ENCODE measurements at regions not wholly inside any gene's neighbourhood (a gene's known extent, or its start where the extent isn't known, plus 50 kb on each side); places are given as distances from the start of the nearest gene placed in this dataset.

DNA sequence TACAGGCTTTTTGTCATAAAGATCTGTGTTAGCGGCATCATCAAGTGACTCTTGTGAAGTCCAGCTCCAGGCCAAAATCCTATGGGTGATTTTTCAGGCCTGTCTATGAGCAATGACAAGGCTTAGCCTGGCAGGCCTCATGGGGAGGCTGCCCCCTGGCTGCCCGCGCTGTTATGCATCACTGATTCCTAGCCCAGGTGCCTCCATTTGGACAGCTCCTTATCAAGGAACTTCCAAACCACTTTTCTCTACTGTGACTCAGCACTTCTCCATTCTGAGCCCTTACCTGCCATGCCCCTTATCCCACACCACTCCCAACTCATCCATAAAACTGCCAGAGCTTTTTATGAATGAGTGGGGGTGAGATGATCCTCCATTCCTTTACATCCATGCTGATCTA, 91.5 kb upstream of the C3orf80 start:
- H3K4me3 ChIP-seq, result no peak overlapping the region
- intact Hi-C loops (cut with DNase I), result no loop called here
- H3K27ac ChIP-seq, result no peak overlapping the region
- TF ChIP-seq POLR2A (IDR thresholded peaks at IDR 0.05) (no peak), CTCF (IDR thresholded peaks at IDR 0.05) (peak in 2 of 12 donors; percentile 8 to 14)
- H3K4me1 ChIP-seq, result peaks cover 0 to 35% (median 0%) of the 10 kb centered on the region in 12 donors
- ATAC-seq (no peak), DNase-seq (no peak)
- H3K27me3 ChIP-seq, result no peaks in the 10 kb centered on the region
- no peaks in the 10 kb centered on the region for H3K36me3 ChIP-seq
- WGBS, 4 donors, result 77 to 88% (median 79%) methylated on average over 3 of the region's 3 CpGs
- H3K9me3 ChIP-seq, result no peaks in the 10 kb centered on the region

GRCh38 chr3:160134454-160134853, 90.8 kb upstream of the C3orf80 start:
- TF ChIP-seq CTCF (IDR thresholded peaks at IDR 0.05), result no peak
- no peak for TF ChIP-seq POLR2A (IDR thresholded peaks at IDR 0.05)
- peaks cover 0 to 30% (median 0%) of the 10 kb centered on the region in 12 donors for H3K4me1 ChIP-seq
- ATAC-seq, result no peak
- H3K36me3 ChIP-seq, result no peaks in the 10 kb centered on the region
- no peaks in the 10 kb centered on the region for H3K27me3 ChIP-seq
- no peak for DNase-seq
- H3K27ac ChIP-seq, result no peak overlapping the region
- WGBS, 4 donors, result 67 to 79% (median 70%) methylated on average over 4 of the region's 4 CpGs
- intact Hi-C loops (cut with DNase I), result no loop called here
- no peak overlapping the region for H3K4me3 ChIP-seq
- H3K9me3 ChIP-seq, result no peaks in the 10 kb centered on the region

DNA sequence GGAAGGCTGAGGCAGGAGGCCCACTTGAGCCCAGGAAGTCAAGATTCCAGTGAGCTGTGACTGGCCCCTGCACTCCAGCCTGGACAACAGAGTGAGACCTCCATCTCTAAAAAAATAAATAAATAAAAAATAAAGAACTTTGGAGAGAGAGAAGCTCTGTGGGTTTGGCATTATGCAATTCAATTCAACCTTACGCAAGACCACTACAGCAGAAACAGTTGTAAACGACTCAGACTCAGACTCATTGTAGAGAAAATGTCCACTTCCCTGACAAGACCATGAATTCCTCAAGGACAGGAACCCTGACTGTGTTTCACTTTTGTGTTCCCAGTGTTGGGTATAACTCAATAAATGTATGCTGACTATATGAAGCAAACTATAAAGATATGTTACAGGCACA, 90.3 kb upstream of the C3orf80 start:
- ATAC-seq (peak in 1 of 4 donors; percentile 37), DNase-seq (no peak)
- no peaks in the 10 kb centered on the region for H3K9me3 ChIP-seq
- TF ChIP-seq CTCF (IDR thresholded peaks at IDR 0.05), result no peak
- TF ChIP-seq POLR2A (IDR thresholded peaks at IDR 0.05), result no peak
- intact Hi-C loops (cut with DNase I), result no loop called here
- WGBS, 4 donors, result 73 to 90% (median 78%) methylated on average over 2 of the region's 2 CpGs
- no peaks in the 10 kb centered on the region for H3K36me3 ChIP-seq
- H3K4me3 ChIP-seq, result no peak overlapping the region
- peaks cover 0 to 25% (median 0%) of the 10 kb centered on the region in 12 donors for H3K4me1 ChIP-seq
- no peaks in the 10 kb centered on the region for H3K27me3 ChIP-seq
- peak overlapping the region in 1 of 12 donors; percentile 25 for H3K27ac ChIP-seq

- intact Hi-C loops (cut with DNase I), result no loop called here
- H3K27me3 ChIP-seq, result no peaks in the 10 kb centered on the region
- 50 to 62% (median 56%) methylated on average over 2 of the region's 2 CpGs for WGBS, 4 donors
Measured at GRCh38 chr3:160135851-160136250, 89.4 kb upstream of the C3orf80 start.

More at GRCh38 chr3:160135851-160136250, 89.4 kb upstream of the C3orf80 start:
- no peak for TF ChIP-seq POLR2A (IDR thresholded peaks at IDR 0.05)
- no peak for TF ChIP-seq CTCF (IDR thresholded peaks at IDR 0.05)
- Histone ChIP-seq H3K4me1 (peaks cover 0 to 20% (median 0%) of the 10 kb centered on the region in 12 donors), H3K4me3 (no peak overlapping the region), H3K9me3 (no peaks in the 10 kb centered on the region), H3K36me3 (no peaks in the 10 kb centered on the region), H3K27ac (no peak overlapping the region)
- ATAC-seq (no peak), DNase-seq (no peak)
